HEK293 (cell line): ENCODE measurements at regions not wholly inside any gene's neighbourhood (a gene's known extent, or its start where the extent isn't known, plus 50 kb on each side); places are given as distances from the start of the nearest gene placed in this dataset.

ENCODE experiments used
- BCL11A ChIP-seq: fragments of 450-650 bp; formaldehyde crosslinking; IDR thresholded peaks from 2 replicates; pipeline ENCODE4 v1.5.1; 2016; ENCODE audit warnings: low read depth, missing biosample characterization, missing genetic modification characterization
- CTCF ChIP-seq: fragments of 450-650 bp; formaldehyde crosslinking; IDR thresholded peaks from 2 replicates; pipeline ENCODE4 v1.5.1; 2016; ENCODE audit warnings: missing biosample characterization, missing genetic modification characterization
- PRDM1 ChIP-seq: fragments of 450-650 bp; formaldehyde crosslinking; IDR thresholded peaks from 2 replicates; pipeline ENCODE4; 2016; ENCODE audit warnings: missing biosample characterization, missing genetic modification characterization
- REST ChIP-seq: fragments of 450-650 bp; formaldehyde crosslinking; IDR thresholded peaks from 2 replicates; pipeline ENCODE4 v1.5.1; 2016; ENCODE audit warnings: missing biosample characterization, missing genetic modification characterization
- SP2 ChIP-seq: fragments of 450-650 bp; formaldehyde crosslinking; IDR thresholded peaks from 2 replicates; pipeline ENCODE4 v1.5.1; 2016; ENCODE audit warnings: missing biosample characterization, missing genetic modification characterization
- ZBTB26 ChIP-seq: fragments of 450-650 bp; formaldehyde crosslinking; optimal IDR thresholded peaks from 2 replicates; pipeline ENCODE3; 2016; ENCODE audit warnings: missing biosample characterization, mild to moderate bottlenecking, missing genetic modification characterization
- ZFP37 ChIP-seq: fragments of 450-650 bp; formaldehyde crosslinking; IDR thresholded peaks from 2 replicates; pipeline ENCODE4 v1.5.1; 2016; ENCODE audit warnings: missing biosample characterization, missing genetic modification characterization
- ZNF132 ChIP-seq: fragments of 450-650 bp; formaldehyde crosslinking; IDR thresholded peaks from 2 replicates; pipeline ENCODE4 v1.5.1; 2017; ENCODE audit warnings: missing biosample characterization, missing genetic modification characterization, borderline replicate concordance
- ZNF248 ChIP-seq: fragments of 450-650 bp; formaldehyde crosslinking; IDR thresholded peaks from 2 replicates; pipeline ENCODE4 v1.5.1; 2017; ENCODE audit warnings: missing biosample characterization, missing genetic modification characterization
- ZNF354C ChIP-seq: fragments of 450-650 bp; formaldehyde crosslinking; IDR thresholded peaks from 2 replicates; pipeline ENCODE4 v1.5.1; 2016; ENCODE audit warnings: missing biosample characterization, missing genetic modification characterization, low read depth, borderline replicate concordance
- TF ChIP-seq, protein P1 (sequence below): fragments of 450-650 bp; formaldehyde crosslinking; IDR thresholded peaks from 2 replicates; pipeline ENCODE4 v1.5.1; 2017; ENCODE audit warnings: missing biosample characterization, missing genetic modification characterization

- TF ChIP-seq ZBTB26, result no peak
- TF ChIP-seq REST (tag by site-specific recombination), result no peak
- TF ChIP-seq ZNF354C (tag by site-specific recombination), result no peak
- TF ChIP-seq BCL11A (tag by site-specific recombination), result no peak
- TF ChIP-seq CTCF (tag by site-specific recombination), result no peak
- TF ChIP-seq PRDM1, result no peak
- no peak for TF ChIP-seq ZNF132 (tag by site-specific recombination)
- TF ChIP-seq SP2 (tag by site-specific recombination), result no peak
- TF ChIP-seq, protein P1, sequence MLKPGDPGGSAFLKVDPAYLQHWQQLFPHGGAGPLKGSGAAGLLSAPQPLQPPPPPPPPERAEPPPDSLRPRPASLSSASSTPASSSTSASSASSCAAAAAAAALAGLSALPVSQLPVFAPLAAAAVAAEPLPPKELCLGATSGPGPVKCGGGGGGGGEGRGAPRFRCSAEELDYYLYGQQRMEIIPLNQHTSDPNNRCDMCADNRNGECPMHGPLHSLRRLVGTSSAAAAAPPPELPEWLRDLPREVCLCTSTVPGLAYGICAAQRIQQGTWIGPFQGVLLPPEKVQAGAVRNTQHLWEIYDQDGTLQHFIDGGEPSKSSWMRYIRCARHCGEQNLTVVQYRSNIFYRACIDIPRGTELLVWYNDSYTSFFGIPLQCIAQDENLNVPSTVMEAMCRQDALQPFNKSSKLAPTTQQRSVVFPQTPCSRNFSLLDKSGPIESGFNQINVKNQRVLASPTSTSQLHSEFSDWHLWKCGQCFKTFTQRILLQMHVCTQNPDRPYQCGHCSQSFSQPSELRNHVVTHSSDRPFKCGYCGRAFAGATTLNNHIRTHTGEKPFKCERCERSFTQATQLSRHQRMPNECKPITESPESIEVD (tag by site-specific recombination), result no peak
- TF ChIP-seq ZFP37 (tag by site-specific recombination), result no peak
- no peak for TF ChIP-seq ZNF248 (tag by site-specific recombination)
Observed at GRCh38 chr3:16800361-16800760, 84.4 kb upstream of the PLCL2 start.
